HCT116 (cell line): ENCODE measurements at regions not wholly inside any gene's neighbourhood (a gene's known extent, or its start where the extent isn't known, plus 50 kb on each side); places are given as distances from the start of the nearest gene placed in this dataset.

ENCODE experiments used
- ATAC-seq: fragments of 200-7000 bp; cut with Tn5 transposase; 2 replicates; pipeline ENCODE4 v1.9.1; 2020; ENCODE audit warnings: mild to moderate bottlenecking, moderate library complexity
- BruUV-seq: library from RNA; stranded (reverse); fragments of 400-500 nt; replicated peaks from 2 replicates; lab custom pipeline; 2021; lab: Mats Ljungman, UMichigan
- CTCF ChIA-PET: fragments of 300-600 bp; sonication (Branson Sonifier 250); formaldehyde crosslinking; loops from one replicate; lab custom pipeline; 2021; ENCODE audit warnings: antibody characterized with exemption; lab: Charles Lee
- POLR2A ChIA-PET: fragments of 300-600, 350-600 bp; sonication (Branson Sonifier 250); formaldehyde crosslinking; loops from one replicate; lab custom pipeline; 2021; ENCODE audit warnings: antibody characterized with exemption; lab: Charles Lee
- RAD21 ChIA-PET, 2 experiments: fragments of 300-600 bp; sonication (Branson Sonifier 250); formaldehyde crosslinking; loops; one replicate each; lab custom pipeline; 2023; ENCODE audit warnings: low total read pairs in 2 of 2; ENCODE audit not compliant: uncharacterized antibody in 2 of 2, unreplicated experiment in 2 of 2, low non-redundant PET in 1 of 2; lab: Charles Lee
- DNase-seq: peaks from one replicate; pipeline ENCODE4 v3.0.0-alpha.2; 2010; ENCODE audit warnings: low read depth, low spot score
- H2AFZ ChIP-seq: fragments of 200-600 bp; shearing (Covaris generic), sonication (generic); 2 replicates; pipeline ENCODE4 v1.6.1; 2017; ENCODE audit warnings: low read depth, mixed run types, mixed read lengths, antibody characterized with exemption, low read length; ENCODE audit not compliant: poor library complexity, severe bottlenecking
- H3K27ac ChIP-seq: 2 replicates; pipeline ENCODE4 v1.5.1; 2012; ENCODE audit warnings: low read depth, low read length
- H3K27me3 ChIP-seq: fragments of 200-600 bp; sonication (generic); 2 replicates; pipeline ENCODE4 v1.6.1; 2016; ENCODE audit warnings: mixed run types, low read length, mixed read lengths; ENCODE audit not compliant: insufficient read depth
- H3K36me3 ChIP-seq, 2 experiments: fragments of 200-500 bp in 1 of 2; fragments of 200-600 bp in 1 of 2; sonication (Bioruptor generic) in 1 of 2; sonication (generic) in 1 of 2; 2 replicates each; pipeline versions ENCODE4 v1.5.1 to v1.6.1; 2014 to 2016; ENCODE audit warnings: low read length in 2 of 2, inconsistent platforms in 1 of 2, mixed read lengths in 1 of 2, mixed run types in 1 of 2; ENCODE audit not compliant: insufficient read depth in 2 of 2, control insufficient read depth in 1 of 2
- H3K4me1 ChIP-seq, 2 experiments: fragments of 200-600 bp in 1 of 2; sonication (generic) in 1 of 2; 2 replicates each; pipeline versions ENCODE4 v1.5.1 to v1.6.1; 2012 to 2017; ENCODE audit warnings: low read length in 2 of 2, inconsistent platforms in 1 of 2, mild to moderate bottlenecking in 1 of 2, mixed read lengths in 1 of 2, mixed run types in 1 of 2, moderate library complexity in 1 of 2; ENCODE audit not compliant: insufficient read depth in 2 of 2, control insufficient read depth in 1 of 2
- H3K4me2 ChIP-seq: fragments of 200-600 bp; sonication (generic); 2 replicates; pipeline ENCODE4 v1.6.1; 2017; ENCODE audit warnings: mixed run types, low read length, mixed read lengths
- H3K4me3 ChIP-seq, 2 experiments: fragments of 200-600 bp in 1 of 2; sonication (generic) in 1 of 2; replicated peaks in 1 of 2; 2 replicates each; pipeline ENCODE4 v1.5.1; 2011 to 2016; ENCODE audit warnings: low read length in 2 of 2, control low read depth in 1 of 2, low read depth in 1 of 2, mild to moderate bottlenecking in 1 of 2, mixed read lengths in 1 of 2, mixed run types in 1 of 2
- H3K79me2 ChIP-seq: fragments of 200-600 bp; sonication (generic); 2 replicates; pipeline ENCODE4 v1.6.1; 2017; ENCODE audit warnings: mild to moderate bottlenecking, mixed run types, low read length, moderate library complexity, mixed read lengths; ENCODE audit not compliant: insufficient read depth
- H3K9ac ChIP-seq: fragments of 200-600 bp; sonication (generic); 2 replicates; pipeline ENCODE4 v1.6.1; 2016; ENCODE audit warnings: low read length, mixed read lengths
- H3K9me2 ChIP-seq: fragments of 200-600 bp; sonication (generic), shearing (Covaris generic); 2 replicates; pipeline ENCODE4 v1.6.1; 2017; ENCODE audit warnings: mixed run types, mild to moderate bottlenecking, moderate library complexity; ENCODE audit not compliant: insufficient read depth
- H3K9me3 ChIP-seq, 2 experiments: fragments of 200-500 bp in 1 of 2; fragments of 200-600 bp in 1 of 2; sonication (Bioruptor generic) in 1 of 2; sonication (generic) in 1 of 2; 2 replicates each; pipeline ENCODE4 v1.6.1; 2014 to 2017; ENCODE audit warnings: low read length in 2 of 2, mixed read lengths in 2 of 2, inconsistent platforms in 1 of 2, low read depth in 1 of 2, mild to moderate bottlenecking in 1 of 2, mixed run types in 1 of 2, moderate library complexity in 1 of 2; ENCODE audit not compliant: control insufficient read depth in 1 of 2, insufficient read depth in 1 of 2
- H4K20me1 ChIP-seq: fragments of 200-600 bp; sonication (generic), shearing (Covaris generic); 2 replicates; pipeline ENCODE4 v1.6.1; 2017; ENCODE audit warnings: mixed run types, mild to moderate bottlenecking, moderate library complexity; ENCODE audit not compliant: insufficient read depth
- CBX3 ChIP-seq: IDR thresholded peaks from 2 replicates; pipeline ENCODE4 v1.6.1; 2012; ENCODE audit warnings: low read depth
- CEBPB ChIP-seq: IDR thresholded peaks from 2 replicates; pipeline ENCODE4 v1.6.1; 2012; ENCODE audit warnings: low read depth
- EGR1 ChIP-seq: IDR thresholded peaks from 2 replicates; pipeline ENCODE4 v1.6.1; 2012; ENCODE audit warnings: low read depth
- EZH2 ChIP-seq: fragments of 200-600 bp; sonication (generic); IDR thresholded peaks from 2 replicates; pipeline ENCODE4 v1.6.1; 2017; ENCODE audit warnings: antibody characterized with exemption, mixed run types
- EZH2phosphoT487 ChIP-seq: fragments of 200-600 bp; IDR thresholded peaks from 2 replicates; pipeline ENCODE4 v1.6.1; 2018; ENCODE audit warnings: antibody characterized with exemption, borderline replicate concordance
- FOSL1 ChIP-seq: IDR thresholded peaks from 2 replicates; pipeline ENCODE4 v1.6.1; 2012; ENCODE audit warnings: low read depth
- JUND ChIP-seq: IDR thresholded peaks from 2 replicates; pipeline ENCODE4 v1.6.1; 2012
- POLR2A ChIP-seq: IDR thresholded peaks from 2 replicates; pipeline ENCODE4 v1.7.0; 2011; ENCODE audit warnings: borderline replicate concordance; ENCODE audit not compliant: insufficient read depth, insufficient read length; ENCODE audit errors: extremely low read depth
- POLR2AphosphoS5 ChIP-seq: IDR thresholded peaks from 2 replicates; pipeline ENCODE4 v1.6.1; 2011; ENCODE audit warnings: mild to moderate bottlenecking, low read depth, low read length, moderate library complexity
- SP1 ChIP-seq: IDR thresholded peaks from 2 replicates; pipeline ENCODE4 v1.6.1; 2012; ENCODE audit warnings: low read depth
- YY1 ChIP-seq: IDR thresholded peaks from 2 replicates; pipeline ENCODE4 v1.6.1; 2011; ENCODE audit warnings: low read length, low read depth, moderate library complexity, mild to moderate bottlenecking; ENCODE audit not compliant: insufficient replicate concordance; ENCODE audit errors: extremely low read depth
- ZFX ChIP-seq: fragments of 450-650 bp; IDR thresholded peaks from 2 replicates; pipeline ENCODE4 v1.6.1; 2017
- intact Hi-C: fragments of 100-400 bp; cut with micrococcal nuclease; formaldehyde crosslinking; loops from 2 replicates; pipeline ENCODE4 v1.10.0; 2022
- TF ChIP-seq, protein P1 (sequence below), 3 experiments: fragments of 200-600 bp in 1 of 3; sonication (generic) in 1 of 3; IDR thresholded peaks in 2 of 3; conservative IDR thresholded peaks in 1 of 3; 2 replicates each; pipeline ENCODE4 v1.5.1; 2012 to 2017; ENCODE audit warnings: low read depth in 2 of 3, low read length in 2 of 3, antibody characterized with exemption in 1 of 3, borderline replicate concordance in 1 of 3, control low read depth in 1 of 3, mild to moderate bottlenecking in 1 of 3, mixed read lengths in 1 of 3, mixed run types in 1 of 3, moderate library complexity in 1 of 3; ENCODE audit not compliant: insufficient read depth in 1 of 3
- TF ChIP-seq, protein P2 (sequence below): IDR thresholded peaks from 2 replicates; pipeline ENCODE4 v1.6.1; 2012
- TF ChIP-seq, protein P3 (sequence below): IDR thresholded peaks from 2 replicates; pipeline ENCODE4 v1.6.1; 2012; ENCODE audit warnings: low read depth

DNA sequence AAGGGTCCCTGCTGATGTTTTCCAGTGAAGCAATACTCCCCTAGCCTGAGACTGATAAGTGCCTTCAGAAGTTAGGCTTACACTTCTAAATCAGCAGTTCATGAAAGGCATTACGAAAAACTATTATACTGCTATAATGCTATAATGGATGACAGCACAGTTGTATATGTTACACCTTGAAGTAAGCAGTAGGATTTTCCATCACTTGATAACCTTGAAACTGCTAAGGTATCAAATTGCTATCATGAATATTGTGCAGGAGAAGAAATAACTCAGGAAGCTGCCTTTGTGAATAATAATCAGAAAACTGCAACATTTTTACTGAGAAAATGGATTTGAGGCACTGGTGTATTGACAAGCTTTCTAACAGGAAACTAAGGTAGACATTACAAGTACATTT is 142.3 kb downstream of the HNMT start:
- H3K4me2 ChIP-seq: no peak overlapping the region
- ChIA-PET CTCF (no interaction called here), POLR2A (no interaction called here)
- intact Hi-C loops: no loop called here
- TF ChIP-seq YY1 (no peak), ZFX (no peak), SP1 (no peak), JUND (no peak), CBX3 (no peak)
- TF ChIP-seq, all 23 proteins: peak for 0
- no peak for ATAC-seq
- no peak overlapping the region for H3K27ac ChIP-seq
- no peaks in the 10 kb centered on the region for H3K36me3 ChIP-seq
- no peak for DNase-seq
- H3K79me2 ChIP-seq: no peaks in the 10 kb centered on the region
- no peak overlapping the region for H2AFZ ChIP-seq
- peaks cover 0 to 9% of the 10 kb centered on the region in 2 experiments; a peak in 2 of 4 replicates for H3K4me1 ChIP-seq
- no peaks in the 10 kb centered on the region for H4K20me1 ChIP-seq
- RAD21 ChIA-PET: no interaction called here
- H3K4me3 ChIP-seq: no peak overlapping the region
- H3K9me2 ChIP-seq: no peaks in the 10 kb centered on the region
- H3K9ac ChIP-seq: no peak overlapping the region
- H3K27me3 ChIP-seq: no peaks in the 10 kb centered on the region
- no peaks in the 10 kb centered on the region for H3K9me3 ChIP-seq
- BruUV-seq: no TSS peak

DNA sequence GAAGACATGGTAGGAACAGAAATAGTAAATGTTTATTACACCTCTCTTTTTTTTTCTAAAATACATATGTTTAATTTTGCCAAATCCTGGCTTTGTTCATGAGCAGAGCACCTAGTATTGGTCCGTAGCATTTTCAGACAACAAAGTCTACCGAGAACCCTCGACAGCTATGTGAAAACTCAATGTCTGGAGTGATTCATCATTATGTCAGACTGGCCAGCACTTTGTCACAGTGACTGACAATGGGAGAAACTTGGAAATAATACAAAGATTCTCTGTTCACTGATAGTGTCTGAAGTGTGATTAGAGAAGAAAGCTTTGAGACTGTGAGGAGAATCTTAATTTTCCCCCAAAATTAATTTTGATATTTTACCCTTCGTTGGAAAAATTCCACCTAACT is 143.0 kb downstream of the HNMT start:
- intact Hi-C loops: no loop called here
- no peaks in the 10 kb centered on the region for H3K9me2 ChIP-seq
- DNase-seq (no peak), ATAC-seq (no peak)
- no peaks in the 10 kb centered on the region for H3K36me3 ChIP-seq
- CTCF ChIA-PET: no interaction called here
- no peak overlapping the region for H3K27ac ChIP-seq
- no peaks in the 10 kb centered on the region for H3K79me2 ChIP-seq
- H4K20me1 ChIP-seq: no peaks in the 10 kb centered on the region
- H3K9me3 ChIP-seq: no peaks in the 10 kb centered on the region
- H3K4me2 ChIP-seq: peak overlapping the region; percentile 18; the same call in 1 of the 2 replicates
- no peak overlapping the region for H3K4me3 ChIP-seq
- RAD21 ChIA-PET: no interaction called here
- no peaks in the 10 kb centered on the region for H3K27me3 ChIP-seq
- H2AFZ ChIP-seq: no peak overlapping the region
- H3K9ac ChIP-seq: no peak overlapping the region
- POLR2A ChIA-PET: no interaction called here
- peaks cover 0 to 9% of the 10 kb centered on the region in 2 experiments; a peak in 2 of 4 replicates for H3K4me1 ChIP-seq
- BruUV-seq: no TSS peak
- TF ChIP-seq EGR1: no peak
- TF ChIP-seq, protein P1, sequence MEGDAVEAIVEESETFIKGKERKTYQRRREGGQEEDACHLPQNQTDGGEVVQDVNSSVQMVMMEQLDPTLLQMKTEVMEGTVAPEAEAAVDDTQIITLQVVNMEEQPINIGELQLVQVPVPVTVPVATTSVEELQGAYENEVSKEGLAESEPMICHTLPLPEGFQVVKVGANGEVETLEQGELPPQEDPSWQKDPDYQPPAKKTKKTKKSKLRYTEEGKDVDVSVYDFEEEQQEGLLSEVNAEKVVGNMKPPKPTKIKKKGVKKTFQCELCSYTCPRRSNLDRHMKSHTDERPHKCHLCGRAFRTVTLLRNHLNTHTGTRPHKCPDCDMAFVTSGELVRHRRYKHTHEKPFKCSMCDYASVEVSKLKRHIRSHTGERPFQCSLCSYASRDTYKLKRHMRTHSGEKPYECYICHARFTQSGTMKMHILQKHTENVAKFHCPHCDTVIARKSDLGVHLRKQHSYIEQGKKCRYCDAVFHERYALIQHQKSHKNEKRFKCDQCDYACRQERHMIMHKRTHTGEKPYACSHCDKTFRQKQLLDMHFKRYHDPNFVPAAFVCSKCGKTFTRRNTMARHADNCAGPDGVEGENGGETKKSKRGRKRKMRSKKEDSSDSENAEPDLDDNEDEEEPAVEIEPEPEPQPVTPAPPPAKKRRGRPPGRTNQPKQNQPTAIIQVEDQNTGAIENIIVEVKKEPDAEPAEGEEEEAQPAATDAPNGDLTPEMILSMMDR (IDR thresholded peaks at IDR 0.05 in 2 of 3, conservative IDR thresholded peaks at IDR 0.05 in 1 of 3; ENCODE audit: borderline replicate concordance in 1 of 3, insufficient read depth in 1 of 3, low read depth in 2 of 3, low read length in 2 of 3): no peak
- TF ChIP-seq JUND: peak; percentile 43; the same call in 1 of the 2 replicates
- TF ChIP-seq FOSL1: peak; percentile 63
- no peak for TF ChIP-seq EZH2
- TF ChIP-seq, protein P2, sequence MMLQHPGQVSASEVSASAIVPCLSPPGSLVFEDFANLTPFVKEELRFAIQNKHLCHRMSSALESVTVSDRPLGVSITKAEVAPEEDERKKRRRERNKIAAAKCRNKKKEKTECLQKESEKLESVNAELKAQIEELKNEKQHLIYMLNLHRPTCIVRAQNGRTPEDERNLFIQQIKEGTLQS: no peak
- no peak for TF ChIP-seq POLR2AphosphoS5
- no peak for TF ChIP-seq CBX3
- TF ChIP-seq SP1: peak; percentile 31; the same call in 1 of the 2 replicates
- no peak for TF ChIP-seq CEBPB
- no peak for TF ChIP-seq EZH2phosphoT487
- TF ChIP-seq ZFX: no peak
- TF ChIP-seq POLR2A: no peak
- TF ChIP-seq, protein P3, sequence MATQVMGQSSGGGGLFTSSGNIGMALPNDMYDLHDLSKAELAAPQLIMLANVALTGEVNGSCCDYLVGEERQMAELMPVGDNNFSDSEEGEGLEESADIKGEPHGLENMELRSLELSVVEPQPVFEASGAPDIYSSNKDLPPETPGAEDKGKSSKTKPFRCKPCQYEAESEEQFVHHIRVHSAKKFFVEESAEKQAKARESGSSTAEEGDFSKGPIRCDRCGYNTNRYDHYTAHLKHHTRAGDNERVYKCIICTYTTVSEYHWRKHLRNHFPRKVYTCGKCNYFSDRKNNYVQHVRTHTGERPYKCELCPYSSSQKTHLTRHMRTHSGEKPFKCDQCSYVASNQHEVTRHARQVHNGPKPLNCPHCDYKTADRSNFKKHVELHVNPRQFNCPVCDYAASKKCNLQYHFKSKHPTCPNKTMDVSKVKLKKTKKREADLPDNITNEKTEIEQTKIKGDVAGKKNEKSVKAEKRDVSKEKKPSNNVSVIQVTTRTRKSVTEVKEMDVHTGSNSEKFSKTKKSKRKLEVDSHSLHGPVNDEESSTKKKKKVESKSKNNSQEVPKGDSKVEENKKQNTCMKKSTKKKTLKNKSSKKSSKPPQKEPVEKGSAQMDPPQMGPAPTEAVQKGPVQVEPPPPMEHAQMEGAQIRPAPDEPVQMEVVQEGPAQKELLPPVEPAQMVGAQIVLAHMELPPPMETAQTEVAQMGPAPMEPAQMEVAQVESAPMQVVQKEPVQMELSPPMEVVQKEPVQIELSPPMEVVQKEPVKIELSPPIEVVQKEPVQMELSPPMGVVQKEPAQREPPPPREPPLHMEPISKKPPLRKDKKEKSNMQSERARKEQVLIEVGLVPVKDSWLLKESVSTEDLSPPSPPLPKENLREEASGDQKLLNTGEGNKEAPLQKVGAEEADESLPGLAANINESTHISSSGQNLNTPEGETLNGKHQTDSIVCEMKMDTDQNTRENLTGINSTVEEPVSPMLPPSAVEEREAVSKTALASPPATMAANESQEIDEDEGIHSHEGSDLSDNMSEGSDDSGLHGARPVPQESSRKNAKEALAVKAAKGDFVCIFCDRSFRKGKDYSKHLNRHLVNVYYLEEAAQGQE: no peak
